ENCODE measurements at regions not wholly inside any gene's neighbourhood (a gene's known extent, or its start where the extent isn't known, plus 50 kb on each side); places are given as distances from the start of the nearest gene placed in this dataset.

DNA sequence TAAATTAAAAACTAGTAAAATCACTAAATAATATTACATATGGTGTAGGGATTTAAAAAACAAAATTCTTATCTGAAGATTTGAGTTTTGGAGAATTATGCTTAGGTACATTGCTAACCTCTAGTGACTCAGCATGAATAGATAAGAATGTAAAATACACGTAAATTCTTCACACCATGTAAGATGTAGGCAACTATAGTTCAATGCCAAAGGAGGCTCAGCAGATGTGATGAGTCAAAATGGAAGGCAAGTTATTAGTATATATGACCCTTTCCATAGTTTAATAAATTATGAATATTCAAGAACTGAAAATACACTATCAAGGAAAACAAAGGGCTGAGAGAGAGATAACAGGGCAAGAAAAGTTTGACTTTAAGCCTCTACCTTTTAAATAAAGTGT lies 79.0 kb downstream of the MRPS30 start:
- TF ChIP-seq, protein P1, sequence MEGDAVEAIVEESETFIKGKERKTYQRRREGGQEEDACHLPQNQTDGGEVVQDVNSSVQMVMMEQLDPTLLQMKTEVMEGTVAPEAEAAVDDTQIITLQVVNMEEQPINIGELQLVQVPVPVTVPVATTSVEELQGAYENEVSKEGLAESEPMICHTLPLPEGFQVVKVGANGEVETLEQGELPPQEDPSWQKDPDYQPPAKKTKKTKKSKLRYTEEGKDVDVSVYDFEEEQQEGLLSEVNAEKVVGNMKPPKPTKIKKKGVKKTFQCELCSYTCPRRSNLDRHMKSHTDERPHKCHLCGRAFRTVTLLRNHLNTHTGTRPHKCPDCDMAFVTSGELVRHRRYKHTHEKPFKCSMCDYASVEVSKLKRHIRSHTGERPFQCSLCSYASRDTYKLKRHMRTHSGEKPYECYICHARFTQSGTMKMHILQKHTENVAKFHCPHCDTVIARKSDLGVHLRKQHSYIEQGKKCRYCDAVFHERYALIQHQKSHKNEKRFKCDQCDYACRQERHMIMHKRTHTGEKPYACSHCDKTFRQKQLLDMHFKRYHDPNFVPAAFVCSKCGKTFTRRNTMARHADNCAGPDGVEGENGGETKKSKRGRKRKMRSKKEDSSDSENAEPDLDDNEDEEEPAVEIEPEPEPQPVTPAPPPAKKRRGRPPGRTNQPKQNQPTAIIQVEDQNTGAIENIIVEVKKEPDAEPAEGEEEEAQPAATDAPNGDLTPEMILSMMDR (conservative IDR thresholded peaks at IDR 0.05 in 1 of 2, IDR thresholded peaks at IDR 0.05 in 1 of 2; ENCODE audit: low read depth in 1 of 2, low read length in 2 of 2): no peak
- no peak for TF ChIP-seq EZH2 (IDR thresholded peaks at IDR 0.05; ENCODE audit: low read length, missing control alignments)
